ENCODE measurements at regions not wholly inside any gene's neighbourhood (a gene's known extent, or its start where the extent isn't known, plus 50 kb on each side); places are given as distances from the start of the nearest gene placed in this dataset.

DNA sequence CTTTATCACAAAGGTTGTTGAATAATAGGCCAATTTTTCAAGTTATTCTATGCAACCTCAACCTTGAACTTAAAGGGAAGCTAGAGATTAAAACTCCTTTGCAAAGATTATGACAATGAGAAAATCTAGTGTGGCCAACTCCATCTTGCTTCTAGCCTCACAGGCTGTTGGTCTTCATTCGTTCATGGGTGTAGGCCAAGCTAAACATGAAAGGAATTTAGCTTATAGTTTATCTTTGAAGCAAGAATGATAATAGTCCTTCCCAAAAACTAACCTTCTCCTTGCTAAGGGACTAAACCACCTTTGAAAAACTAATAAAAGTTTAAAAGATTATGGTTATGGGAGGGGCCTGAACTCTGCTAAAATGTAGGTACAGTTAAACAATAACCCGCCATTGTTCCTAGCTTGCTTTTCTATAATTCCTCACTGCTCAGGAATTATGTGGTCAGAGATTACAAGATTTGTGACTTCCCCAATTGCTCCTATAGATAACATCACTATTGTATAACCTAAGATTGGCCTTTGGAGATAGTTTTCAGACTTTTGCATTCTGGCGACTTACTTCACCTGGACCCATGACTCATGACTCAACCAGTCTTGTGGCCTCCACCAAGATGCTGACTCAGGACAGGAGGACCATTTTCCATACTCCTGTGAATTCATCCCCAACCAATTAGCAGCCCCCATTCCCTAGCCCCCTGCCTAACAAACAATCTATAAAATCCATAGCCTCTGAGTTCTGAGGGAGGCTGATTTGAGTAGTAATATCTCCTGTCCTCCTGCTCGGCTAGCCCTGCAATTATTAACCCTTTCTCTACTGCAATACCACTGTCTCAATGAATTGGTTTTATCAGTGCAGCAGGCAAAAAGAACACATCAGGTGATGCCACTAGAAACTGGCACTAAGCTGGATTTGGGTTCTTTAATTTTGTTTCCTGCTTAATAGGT is 154.5 kb downstream of the CD83 start:
- peaks cover 0 to 7% of the 10 kb centered on the region in 2 donors for H3K9me3 ChIP-seq
- TF ChIP-seq CTCF (IDR thresholded peaks at IDR 0.05): no peak
- peaks cover 5 to 11% of the 10 kb centered on the region in 2 donors for H3K4me1 ChIP-seq
- DNase-seq (ENCODE audit: low spot score in 2 of 2): no peak
- H3K4me3 ChIP-seq: no peak overlapping the region
- H3K27ac ChIP-seq: no peak overlapping the region
- no peaks in the 10 kb centered on the region for H3K36me3 ChIP-seq
- no peaks in the 10 kb centered on the region for H3K27me3 ChIP-seq
- intact Hi-C loops (cut with DNase I): no loop called here

GRCh38 chr6:14272737-14273085 is 155.1 kb downstream of the CD83 start:
- TF ChIP-seq CTCF (IDR thresholded peaks at IDR 0.05): no peak
- H3K9me3 ChIP-seq: peaks cover 0 to 7% of the 10 kb centered on the region in 2 donors
- DNase-seq (ENCODE audit: low spot score in 2 of 2): no peak
- intact Hi-C loops (cut with DNase I): no loop called here
- H3K4me1 ChIP-seq: peaks cover 5 to 11% of the 10 kb centered on the region in 2 donors
- no peaks in the 10 kb centered on the region for H3K36me3 ChIP-seq
- no peak overlapping the region for H3K27ac ChIP-seq
- no peaks in the 10 kb centered on the region for H3K27me3 ChIP-seq
- H3K4me3 ChIP-seq: no peak overlapping the region

DNA sequence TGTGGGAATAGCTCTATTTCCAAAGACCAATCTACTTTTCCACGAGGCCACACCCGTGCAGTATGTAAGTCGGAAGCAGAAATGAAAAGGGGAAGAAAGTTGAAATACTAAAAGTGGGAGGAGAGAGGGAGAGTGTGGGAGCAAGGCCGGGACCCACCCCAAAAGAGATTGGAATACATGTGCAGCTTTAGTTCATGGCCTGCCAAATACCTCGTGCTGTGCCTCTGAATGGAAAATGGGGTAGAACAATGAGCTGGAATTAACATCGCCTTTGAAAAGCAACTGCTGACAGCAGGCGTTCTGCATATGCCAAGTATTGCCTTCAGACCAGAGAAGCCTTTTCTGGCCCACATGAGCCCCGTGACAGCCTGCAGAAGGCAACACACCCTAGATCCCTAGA is 155.6 kb downstream of the CD83 start:
- H3K4me3 ChIP-seq: no peak overlapping the region
- peaks cover 5 to 11% of the 10 kb centered on the region in 2 donors for H3K4me1 ChIP-seq
- DNase-seq (ENCODE audit: low spot score in 2 of 2): no peak
- TF ChIP-seq CTCF (IDR thresholded peaks at IDR 0.05): no peak
- intact Hi-C loops (cut with DNase I): no loop called here
- H3K27me3 ChIP-seq: no peaks in the 10 kb centered on the region
- no peaks in the 10 kb centered on the region for H3K36me3 ChIP-seq
- no peak overlapping the region for H3K27ac ChIP-seq
- peaks cover 0 to 7% of the 10 kb centered on the region in 2 donors for H3K9me3 ChIP-seq

DNA sequence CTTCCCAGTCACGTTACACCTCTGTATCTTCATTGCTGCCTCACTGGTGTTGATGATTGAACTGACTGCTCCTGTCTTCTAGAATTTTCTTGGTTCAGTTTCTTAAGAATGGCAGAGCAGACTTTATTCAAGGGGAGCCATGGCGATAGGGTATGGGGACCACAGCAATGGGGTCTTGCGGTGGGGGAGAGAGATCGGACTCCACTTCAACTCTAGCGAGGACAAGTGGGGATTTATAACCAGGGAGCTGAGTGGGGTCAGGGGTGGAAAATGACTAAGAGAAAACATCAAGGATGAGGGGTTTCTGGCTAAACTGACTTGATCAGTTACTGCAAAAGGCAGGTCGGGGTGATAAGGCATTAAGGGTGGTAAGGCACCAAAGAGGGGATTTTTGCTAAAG is 156.4 kb downstream of the CD83 start:
- Histone ChIP-seq H3K27ac (no peak overlapping the region), H3K4me1 (peaks cover 5 to 11% of the 10 kb centered on the region in 2 donors)

More for the DNA sequence above, 156.4 kb downstream of the CD83 start:
- Histone ChIP-seq H3K27me3 (no peaks in the 10 kb centered on the region), H3K36me3 (no peaks in the 10 kb centered on the region), H3K4me3 (no peak overlapping the region), H3K9me3 (peaks cover 0 to 7% of the 10 kb centered on the region in 2 donors)
- TF ChIP-seq CTCF (IDR thresholded peaks at IDR 0.05): no peak
- intact Hi-C loops (cut with DNase I): no loop called here
- DNase-seq (ENCODE audit: low spot score in 2 of 2): no peak
